ENCODE measurements at regions not wholly inside any gene's neighbourhood (a gene's known extent, or its start where the extent isn't known, plus 50 kb on each side); places are given as distances from the start of the nearest gene placed in this dataset.
"Not testable (repeated sequence)": the region's sequence is repeated elsewhere in the genome, so short reads cannot be mapped to it uniquely, and the experiment has no call there.

DNA sequence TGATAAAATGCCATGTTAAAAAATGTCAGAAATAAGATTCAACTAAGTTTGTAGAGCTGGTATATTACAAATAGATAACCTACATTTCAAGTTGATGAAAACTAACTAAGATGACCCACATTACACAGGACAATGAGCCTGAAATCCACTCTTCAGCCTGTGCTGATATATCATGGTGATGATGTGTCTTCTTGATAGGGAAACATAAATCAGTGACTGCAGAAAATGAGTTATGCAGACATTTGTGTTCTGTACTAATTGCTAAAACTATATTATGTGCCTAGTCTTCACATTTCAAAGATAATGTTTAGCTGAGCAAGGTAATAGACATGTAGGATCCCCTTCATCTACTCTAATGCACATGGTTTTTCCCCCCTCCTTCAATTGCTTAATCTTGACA is 331.6 kb upstream of the F9 start:
- no peak for DNase-seq

DNA sequence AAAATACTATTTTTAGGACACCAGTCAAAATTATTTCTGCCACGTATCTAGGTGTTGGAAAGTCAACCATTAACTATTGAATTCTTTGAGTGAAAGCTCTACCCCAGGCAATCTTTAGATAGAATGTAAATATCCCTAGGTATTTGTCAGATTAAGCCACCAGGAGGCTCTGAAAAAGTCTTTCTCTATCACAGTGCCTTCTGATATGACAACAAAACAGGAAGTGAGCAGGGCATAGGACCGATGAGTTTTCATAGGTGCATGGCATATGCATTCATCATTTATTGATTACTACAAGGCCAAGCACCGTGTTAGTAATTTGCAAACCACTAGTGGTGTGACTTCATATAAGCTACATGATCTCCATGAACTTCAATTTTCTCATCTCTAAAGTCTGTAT is 333.6 kb upstream of the F9 start:
- DNase-seq: no peak

DNA sequence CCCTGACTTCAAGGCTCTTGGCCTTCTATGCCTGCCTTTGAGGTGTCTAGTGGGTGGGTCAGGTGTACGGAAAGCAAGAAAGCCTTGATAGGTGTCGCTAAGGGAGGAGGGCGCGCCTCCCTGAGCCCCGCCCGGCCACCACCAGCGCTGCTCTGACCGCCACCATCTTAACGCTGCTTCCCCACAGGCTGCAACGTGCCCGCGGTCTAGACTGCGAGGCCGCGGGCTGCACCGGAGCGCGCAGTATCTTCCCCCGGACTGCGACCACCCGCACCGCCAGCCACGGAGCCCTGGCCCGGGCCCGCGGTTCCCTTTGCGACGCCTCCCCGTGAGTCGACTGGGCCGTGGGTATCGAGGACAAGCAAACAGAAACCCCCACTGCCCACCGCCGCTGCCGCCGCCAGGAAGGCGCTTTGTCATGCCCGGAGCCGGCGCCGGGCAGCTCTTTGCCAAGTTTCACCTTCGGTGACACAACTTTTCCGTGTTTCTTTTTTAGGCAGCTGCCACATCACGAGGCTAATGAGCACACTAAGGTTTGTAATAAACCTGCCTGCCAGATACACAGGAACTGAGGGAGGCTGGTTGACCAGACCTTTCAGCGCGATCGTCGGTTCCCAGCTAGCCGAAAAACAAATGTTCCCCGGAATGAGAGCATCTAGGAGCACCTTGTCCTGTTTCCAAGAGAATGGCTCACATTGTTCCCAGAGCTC is 335.8 kb upstream of the F9 start:
- DNase-seq: peak; percentile 8

DNA sequence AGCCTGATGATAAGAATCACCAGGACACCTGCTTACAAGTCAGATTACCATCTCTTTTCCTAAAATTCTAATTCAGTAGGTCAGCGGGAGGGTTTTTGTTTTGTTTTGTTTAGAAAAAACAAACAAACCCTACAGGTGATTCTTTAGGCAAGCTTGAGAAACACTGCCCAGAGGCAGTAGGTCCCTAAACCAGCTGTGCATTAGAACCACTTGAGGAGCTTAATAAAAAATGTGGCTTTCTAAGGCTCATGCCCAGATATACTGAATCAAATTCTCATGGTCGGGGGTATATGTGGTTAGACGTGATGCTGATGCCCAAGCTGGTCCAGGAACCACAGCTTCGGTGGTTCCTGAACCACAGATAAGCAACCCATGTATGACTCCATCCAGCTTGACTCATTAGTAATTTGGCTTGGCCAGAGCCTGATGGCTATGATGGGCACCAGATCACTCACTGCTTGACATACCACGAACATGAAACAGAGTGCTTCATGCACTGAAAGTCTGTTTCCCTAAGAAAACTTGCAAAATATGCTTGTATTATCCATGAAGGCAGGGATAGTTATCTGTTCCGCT is 338.1 kb upstream of the F9 start:
- no peak for DNase-seq

DNA sequence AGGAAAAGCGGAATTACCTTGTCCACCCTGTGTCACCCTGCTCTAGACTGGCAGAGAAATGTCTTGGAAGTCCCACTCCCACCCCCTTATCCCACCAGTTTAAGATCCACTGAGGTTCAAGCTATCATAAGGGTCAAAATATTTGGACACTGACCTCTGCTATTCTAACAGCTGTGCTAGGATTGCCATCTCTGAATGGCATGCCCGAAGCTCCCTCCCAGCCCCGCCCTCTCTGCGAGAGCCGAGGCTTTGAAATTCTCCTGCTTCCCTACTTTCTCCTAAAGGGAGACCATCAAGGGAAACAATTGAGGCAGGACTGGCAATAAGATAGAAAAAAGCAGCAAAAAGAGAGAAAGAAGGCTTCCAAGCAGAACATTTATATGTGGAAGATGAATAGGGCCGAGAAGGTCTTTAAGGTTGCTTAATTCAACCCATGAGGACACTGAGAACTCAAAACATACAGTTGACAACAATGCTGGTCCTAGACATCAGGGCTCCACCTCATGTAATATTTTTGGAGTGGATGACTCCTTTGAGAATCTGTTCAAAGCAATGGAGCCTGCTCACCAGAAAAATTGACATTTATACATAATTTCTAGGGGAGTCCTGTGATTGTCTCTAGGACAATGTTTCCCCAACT is 338.7 kb upstream of the F9 start:
- DNase-seq: no peak

DNA sequence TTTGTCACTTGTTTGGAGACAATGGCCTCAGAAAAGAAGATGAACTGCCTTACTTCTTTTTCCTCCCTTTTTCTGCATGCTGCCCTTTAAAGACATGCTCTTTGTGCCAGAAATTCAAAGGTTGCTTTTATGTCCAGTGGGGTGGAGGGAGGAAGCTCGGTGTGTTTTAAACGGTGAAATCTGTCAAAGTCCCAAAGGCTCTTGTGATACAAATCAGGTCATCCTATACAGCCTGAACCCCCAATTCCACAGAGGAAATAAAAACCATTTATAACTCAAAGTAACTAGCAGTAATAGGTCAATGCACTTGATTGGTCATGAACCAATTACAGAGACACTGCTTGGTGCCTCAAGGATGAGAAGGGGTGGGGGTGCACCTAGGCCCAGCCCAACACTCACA is 339.3 kb upstream of the F9 start:
- DNase-seq: no peak

DNA sequence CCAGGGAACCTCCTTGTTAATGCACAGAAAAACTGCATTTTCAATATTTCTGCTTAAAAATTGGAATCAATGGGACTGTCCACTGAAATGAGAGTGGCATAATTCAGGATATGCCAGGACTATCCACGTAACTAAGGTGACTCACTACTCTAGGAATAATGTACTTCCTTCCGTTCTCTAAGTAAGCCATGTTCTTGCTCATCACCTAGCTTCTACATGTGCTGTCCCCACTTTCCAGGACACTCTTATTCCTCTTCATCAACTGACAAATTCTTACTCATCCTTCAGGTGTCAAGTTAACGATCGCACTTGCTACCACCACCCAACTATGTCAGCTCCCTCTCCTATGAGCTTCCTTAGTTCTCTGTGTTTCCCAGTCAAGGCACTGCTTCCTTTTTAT is 342.8 kb upstream of the F9 start:
- DNase-seq: no peak

DNA sequence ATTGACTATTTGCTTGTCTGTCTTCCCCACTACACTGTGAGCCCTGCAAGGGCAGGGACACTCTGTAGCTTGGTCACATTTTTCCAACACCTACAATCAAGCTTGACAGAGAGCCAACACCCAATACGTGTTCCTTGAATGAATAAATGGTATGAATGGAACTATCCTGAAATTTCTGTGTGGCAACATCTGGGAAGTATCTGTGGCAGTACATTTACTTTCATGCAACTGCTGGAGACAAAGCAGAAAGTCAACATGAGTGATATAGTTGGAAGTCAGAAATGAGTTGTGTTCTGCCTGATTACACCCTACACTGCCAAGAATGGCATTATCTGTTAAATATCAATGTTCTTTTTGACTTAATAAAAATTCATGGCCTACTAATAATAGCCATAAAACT is 343.5 kb upstream of the F9 start:
- DNase-seq: no peak

DNA sequence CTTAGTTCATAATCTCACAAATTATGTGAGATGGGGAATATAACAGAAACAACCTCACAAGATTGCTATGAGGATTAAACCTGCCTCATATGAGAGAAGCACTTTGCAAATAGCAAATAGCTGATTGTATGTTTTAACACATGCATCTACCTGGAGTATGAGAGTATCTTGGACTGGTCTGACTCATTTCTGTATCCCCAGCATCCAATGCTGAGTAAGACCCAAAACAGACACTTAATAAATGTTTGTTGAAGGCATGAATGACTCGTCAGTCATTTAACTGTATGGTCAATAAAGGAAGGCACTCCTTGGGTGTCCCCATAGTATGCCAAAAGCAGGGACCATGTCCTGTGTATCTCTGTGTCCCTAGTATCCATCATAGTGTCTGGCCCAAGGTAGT is 350.9 kb upstream of the F9 start:
- no peak for DNase-seq

DNA sequence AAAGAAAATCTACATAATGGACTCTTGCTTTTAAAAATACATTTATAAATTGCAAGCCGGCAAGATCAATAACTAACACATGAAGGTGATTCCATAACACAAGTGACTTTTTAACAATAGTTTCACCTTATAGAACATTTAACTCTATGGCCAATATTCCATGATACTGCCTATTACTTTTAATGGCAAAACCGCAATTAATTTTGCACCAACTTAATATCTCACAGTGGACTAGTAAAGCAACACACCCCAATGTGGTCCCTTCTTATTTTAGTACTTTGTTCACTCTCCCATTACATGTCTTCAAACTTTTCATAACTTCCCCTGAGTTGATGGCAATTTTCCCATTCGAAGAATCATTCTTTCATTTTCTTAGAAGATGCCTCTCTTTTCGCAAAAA is 351.6 kb upstream of the F9 start:
- no peak for DNase-seq

DNA sequence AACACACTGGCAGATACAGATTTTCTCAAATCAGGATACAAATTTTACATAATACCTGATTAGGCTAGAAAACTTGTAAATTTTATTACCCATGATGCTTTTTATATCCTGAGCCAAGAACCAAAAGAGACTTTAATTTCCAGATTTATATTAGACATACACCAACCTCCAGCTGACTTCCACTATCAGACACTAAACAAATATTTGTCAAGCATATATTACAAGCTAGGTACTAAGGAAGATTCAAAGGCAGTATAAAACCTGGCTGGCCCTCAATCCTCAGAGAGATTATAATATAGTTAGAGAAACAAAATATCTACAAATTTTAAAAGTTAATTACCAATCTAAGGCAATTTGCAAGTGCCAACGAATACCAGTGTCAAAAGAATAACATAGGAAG is 357.8 kb upstream of the F9 start:
- no peak for DNase-seq

DNA sequence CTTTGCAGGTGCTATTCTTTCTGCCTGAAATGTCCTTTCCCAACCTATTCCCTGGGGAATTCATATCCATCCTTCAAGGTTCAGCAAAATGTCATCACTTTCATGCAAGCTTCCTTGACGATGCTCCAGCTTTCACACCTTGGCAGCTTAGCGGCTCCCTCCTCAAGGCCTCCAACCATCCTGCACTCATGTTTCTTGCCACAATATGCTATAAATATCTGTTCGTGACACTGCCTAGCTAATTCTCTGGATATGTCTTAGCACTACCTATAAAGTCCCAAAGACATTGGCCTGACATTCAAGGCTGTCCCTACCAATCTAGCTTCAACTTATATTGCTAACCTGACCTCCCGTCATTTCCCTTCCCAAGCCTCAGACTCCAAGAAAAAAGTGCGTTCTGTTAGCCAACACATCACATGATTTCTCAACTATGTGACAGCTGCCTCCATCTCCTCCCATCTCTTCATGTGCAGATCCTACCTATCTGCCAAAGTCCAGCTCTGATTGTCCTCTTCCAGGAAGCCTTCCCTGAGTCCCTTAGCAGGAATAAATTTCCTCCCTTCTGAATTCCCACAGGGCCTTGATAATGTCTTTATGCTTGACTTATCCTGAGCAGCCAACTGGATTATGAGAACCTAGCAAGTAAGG is 359.9 kb upstream of the F9 start:
- no peak for DNase-seq

DNA sequence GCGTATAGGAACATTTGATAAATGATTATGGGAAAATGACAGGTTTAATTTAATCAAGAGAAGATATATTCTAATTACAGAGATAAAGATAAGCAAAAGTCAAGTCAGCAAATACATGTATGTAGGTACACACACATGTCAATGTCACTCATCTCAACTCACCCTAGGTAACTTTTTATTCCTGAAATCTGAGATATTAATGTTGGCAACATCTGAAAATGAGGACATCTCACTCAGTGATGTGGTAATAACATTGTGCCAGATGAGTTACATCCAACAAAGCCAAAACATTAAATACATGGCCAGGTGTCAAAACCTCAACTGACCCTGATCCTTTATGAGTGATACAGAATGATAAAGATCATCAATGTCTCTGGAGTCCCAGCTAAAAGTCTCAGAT is 363.3 kb upstream of the F9 start:
- no peak for DNase-seq

DNA sequence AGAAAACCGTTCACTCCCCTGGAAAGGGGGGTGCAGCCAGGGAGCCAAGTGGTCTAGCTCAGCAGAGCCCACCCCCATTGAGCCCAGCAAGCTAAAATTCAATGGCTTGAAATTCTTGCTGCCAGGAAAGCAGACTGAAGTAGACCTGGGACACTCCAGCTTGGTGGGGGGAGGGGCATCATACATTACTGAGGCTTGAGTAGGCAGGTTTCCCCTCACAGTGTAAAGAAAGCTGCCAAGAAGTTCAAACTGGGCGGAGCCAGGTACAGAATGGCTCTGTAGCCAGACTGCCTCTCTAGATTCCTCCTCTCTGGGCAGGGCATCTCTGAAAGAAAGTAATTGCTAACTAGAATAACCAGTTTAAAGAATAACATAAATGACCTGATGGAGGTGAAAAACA is 372.3 kb upstream of the F9 start:
- no peak for DNase-seq

DNA sequence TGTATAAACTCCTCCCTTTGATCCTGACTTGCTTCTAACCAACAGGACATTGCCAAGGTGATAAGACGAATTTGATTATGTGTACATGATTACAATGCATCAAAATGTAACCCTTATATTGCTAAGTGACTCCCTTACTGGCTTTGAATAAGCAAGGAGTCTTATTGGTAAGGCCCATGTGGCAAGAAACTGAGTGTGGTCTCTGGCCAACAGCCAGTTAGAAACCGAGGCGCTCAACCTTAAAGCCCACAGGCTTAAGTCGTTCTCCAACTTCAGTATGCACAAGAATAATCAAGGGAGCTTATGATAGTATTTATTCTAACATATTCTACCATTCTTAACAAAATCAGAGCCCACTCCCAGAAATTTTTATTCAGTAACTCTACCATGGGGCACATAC is 374.2 kb upstream of the F9 start:
- DNase-seq: no peak

DNA sequence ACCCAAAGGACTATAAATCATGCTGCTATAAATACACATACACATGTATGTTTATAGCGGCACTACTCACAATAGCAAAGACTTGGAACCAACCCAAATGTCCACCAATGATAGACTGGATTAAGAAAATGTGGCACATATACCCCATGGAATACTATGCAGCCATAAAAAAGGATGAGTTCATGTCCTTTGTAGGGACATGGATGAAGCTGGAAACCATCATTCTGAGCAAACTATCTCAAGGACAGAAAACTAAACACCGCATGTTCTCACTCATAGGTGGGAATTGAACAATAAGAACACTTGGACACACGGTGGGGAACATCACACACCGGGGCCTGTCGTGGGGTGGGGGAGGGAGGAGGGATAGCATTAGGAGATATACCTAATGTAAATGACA is 383.9 kb upstream of the F9 start:
- DNase-seq: not testable (repeated sequence)

DNA sequence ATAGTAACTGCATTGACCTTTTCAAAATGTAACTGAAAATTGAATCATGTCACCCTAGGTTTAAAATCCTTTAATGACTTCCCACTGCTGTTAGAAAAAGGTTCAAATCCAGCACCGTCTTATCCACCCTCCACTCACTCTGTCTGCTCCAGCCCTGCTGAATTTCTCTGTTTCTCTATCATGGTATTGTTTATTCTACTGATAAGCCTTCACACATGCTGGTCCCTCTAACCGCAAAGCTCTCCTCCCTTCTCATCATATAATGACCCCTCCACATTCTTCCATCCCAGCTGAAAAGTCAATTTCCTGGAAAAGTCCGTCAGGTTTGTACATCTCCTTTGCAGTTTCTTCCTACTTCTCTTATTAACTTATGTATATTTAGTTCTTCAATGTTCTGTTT is 389.2 kb upstream of the F9 start:
- DNase-seq: no peak

DNA sequence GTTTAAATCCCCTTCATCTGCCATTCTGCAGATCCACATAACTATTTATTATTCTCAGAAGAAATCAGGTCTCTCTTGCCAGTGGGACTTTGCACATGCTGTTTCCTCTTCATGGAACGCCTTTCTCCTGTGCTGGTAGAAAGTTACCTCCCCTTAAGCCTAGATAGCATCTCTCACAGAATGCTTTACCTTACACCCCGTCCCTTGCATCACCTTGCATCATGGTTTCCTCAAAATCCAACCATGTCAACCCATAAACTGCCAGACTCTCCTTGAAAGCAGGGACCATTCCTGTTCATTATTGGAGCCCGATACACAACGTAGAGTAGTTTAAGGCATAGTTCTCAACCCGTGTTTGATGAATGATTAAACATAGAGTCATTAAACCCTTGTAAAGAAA is 396.2 kb upstream of the F9 start:
- DNase-seq: no peak

DNA sequence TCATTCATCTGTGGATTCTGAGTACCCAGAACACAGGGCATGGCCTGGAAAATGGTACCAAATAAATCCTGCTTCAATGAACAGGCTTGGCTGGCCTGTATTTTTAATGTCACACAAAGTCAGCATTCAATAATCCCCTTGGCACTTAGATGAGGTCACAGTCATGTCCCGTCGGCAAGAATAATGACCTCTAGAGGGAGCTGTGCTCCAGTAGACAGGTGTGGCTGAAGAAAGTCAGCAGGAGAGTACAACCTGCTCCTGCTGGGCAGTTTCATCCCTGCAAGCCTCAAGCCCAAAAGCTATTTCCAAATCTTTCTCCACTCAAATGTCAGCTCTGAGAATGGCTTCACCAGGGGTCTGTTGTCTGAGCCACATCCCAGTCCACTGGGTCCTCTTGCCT is 404.0 kb upstream of the F9 start:
- peak; percentile 8 for DNase-seq

DNA sequence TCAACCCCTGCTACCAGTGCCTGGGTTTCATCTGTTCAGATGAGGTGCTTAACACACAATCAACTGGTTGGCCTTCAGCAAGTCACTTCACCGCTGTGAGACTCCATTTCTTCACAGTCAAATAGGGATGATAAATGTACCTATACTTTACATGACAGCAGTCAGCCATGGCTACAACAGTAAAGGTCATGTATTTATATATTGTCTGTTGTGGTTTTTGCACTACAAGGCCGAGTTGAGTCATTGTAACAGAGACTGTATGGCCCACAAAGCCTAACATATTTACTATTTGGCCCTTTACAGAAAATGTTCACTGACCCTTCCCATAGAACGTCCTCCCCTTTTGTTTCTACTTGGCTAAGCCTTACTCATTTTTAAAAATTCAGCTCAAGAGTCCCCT is 404.6 kb upstream of the F9 start:
- no peak for DNase-seq

DNA sequence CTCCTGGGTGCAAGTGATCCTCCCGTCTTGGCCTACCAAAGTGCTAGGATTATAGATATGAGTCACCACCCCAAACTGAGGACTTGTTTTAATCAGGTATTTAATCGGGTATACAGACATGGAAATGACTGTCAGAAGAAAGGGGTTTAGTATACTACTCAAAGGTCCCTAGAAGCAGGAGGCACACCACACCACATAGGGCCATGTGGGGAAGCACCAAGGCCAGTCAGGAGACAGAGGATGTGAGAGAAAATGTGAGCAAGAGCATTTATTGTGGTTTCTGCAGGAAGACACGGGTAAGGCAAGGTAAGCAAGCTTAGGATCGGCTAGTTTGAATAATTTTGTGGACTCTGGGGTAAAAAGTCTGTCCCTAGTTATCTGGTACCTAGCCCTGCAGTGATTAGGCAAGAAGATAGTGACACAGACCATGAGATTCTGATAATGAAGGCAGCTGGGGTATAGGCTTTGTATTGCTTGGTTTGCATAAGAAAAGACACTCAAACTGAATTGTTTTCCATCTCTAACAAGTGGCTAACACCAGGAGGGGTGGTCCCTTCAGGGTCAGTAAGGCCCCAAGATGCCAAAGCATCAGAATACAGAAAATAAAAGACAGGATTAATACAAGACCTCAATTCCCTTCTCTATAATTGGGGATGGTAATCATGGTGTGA is 408.8 kb upstream of the F9 start:
- DNase-seq: no peak

DNA sequence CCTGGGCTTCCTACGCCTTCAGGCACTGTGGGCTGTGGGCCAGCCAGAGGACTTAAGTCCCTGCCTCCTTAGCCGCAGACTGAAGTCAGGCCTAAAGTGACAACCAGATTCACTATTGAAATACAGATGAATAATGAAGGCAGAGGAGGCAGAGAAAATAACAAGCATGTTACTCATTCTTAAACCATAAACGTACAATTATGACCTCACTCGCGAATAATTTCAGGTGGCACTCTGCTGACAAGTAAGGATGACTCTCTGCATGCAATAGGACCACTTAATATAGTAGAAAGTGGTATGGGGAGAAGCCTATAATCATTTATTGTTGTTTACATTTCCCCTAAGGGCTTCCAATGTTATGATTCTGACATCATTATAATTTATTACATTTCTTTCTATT is 409.2 kb upstream of the FGF13 start:
- DNase-seq: no peak

DNA sequence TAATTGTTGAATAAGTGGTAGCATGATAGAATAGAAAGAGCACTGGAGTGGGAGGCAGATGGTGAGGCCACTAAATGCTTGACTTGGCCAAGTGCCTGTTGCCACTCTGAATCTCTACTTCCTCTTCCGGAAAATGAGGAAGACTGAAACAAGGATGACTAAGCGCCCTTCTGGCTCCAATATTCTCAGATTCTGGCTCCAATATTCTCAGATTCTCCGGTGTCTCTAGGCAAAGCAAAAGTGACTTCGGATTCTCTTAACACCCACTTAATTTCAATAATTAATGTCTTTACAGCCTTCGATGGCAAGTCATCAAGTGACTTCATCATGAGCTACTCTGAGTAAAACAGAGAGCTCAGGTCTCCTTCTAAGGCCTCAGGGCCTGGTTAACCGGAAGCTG is 402.2 kb upstream of the FGF13 start:
- peak; percentile 26 for DNase-seq

DNA sequence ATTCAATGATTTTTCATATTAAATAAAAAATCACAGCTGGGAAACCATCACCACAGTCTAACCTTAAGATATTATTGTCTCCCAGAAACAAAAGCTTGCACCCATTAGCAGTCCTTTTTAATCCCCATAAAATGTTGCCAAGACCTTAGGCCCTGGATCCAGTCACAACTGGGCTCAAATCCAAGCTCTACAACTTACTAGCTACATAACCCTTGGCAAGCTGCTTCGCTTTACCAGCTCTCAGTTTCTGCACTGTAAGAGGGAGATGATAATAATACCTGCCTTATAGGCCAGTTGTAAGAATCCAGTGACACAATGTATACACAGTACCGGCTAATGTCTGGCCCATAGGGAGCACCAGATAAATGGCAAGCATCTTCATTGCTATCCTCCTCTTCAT is 400.9 kb upstream of the FGF13 start:
- no peak for DNase-seq

Data from GF-D8 (cell line).